ENCODE measurements at regions not wholly inside any gene's neighbourhood (a gene's known extent, or its start where the extent isn't known, plus 50 kb on each side); places are given as distances from the start of the nearest gene placed in this dataset.

- Mint-ChIP-seq H3K9me3 (no peaks in the 10 kb centered on the region), H3K27me3 (ENCODE audit: low read depth) (no peaks in the 10 kb centered on the region), H3K4me1 (ENCODE audit: low read depth) (no peaks in the 10 kb centered on the region), H3K36me3 (ENCODE audit: low read depth) (no peaks in the 10 kb centered on the region), H3K27ac (no peak overlapping the region), H3K4me3 (no peak overlapping the region)
Observed at GRCh38 chr18:73714466-73714865, 433.2 kb downstream of the FBXO15 start.

GRCh38 chr18:73711256-73711655 is 436.4 kb downstream of the FBXO15 start:
- Mint-ChIP-seq H3K27me3 (ENCODE audit: low read depth) (no peaks in the 10 kb centered on the region), H3K36me3 (ENCODE audit: low read depth) (no peaks in the 10 kb centered on the region), H3K4me1 (ENCODE audit: low read depth) (no peaks in the 10 kb centered on the region), H3K9me3 (no peaks in the 10 kb centered on the region), H3K4me3 (no peak overlapping the region), H3K27ac (no peak overlapping the region)

- H3K4me1 Mint-ChIP-seq (ENCODE audit: low read depth): no peaks in the 10 kb centered on the region
- H3K27ac Mint-ChIP-seq: no peak overlapping the region
- no peaks in the 10 kb centered on the region for H3K36me3 Mint-ChIP-seq (ENCODE audit: low read depth)
- H3K4me3 Mint-ChIP-seq: no peak overlapping the region
- H3K9me3 Mint-ChIP-seq: no peaks in the 10 kb centered on the region
- H3K27me3 Mint-ChIP-seq (ENCODE audit: low read depth): no peaks in the 10 kb centered on the region
Observed at GRCh38 chr18:73708591-73708990, 439.0 kb downstream of the FBXO15 start.

DNA sequence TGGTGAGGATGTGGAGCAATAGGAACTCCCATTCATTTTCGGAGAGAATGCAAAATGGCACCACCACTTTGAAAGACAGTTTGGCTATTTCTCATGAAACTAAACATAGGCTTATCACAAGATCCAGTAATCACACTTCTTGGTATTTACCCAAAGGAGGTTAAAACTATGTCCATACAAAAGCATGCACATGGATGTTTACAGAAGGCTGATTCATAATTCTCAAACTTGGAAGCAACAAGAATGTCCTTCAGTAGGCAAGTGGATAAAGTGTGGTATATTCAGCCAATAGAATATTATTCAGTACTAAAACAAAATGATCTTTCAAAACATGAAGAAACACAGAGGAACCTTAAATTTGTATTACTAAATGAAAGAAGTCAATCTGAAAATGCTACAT is 440.6 kb downstream of the FBXO15 start:
- H3K4me3 Mint-ChIP-seq: no peak overlapping the region

DNA sequence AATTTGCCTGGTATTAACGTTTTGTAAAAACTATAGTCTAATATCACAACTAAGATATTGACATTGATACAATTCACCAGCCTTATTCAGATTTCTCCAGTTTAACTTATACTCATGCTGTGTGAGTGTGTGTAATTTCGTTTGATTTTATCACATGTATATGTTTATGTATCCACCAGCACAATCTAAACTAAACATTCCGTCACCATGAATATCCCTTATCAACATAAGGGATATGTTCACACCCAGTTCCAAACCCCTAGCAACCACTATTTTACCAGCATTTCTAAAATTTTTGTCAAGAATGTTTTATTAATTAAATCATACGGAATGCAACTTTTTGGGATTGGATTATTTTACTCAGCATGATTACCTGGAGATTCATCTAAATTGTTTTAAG is 450.3 kb downstream of the FBXO15 start:
- Mint-ChIP-seq H3K9me3 (peaks cover 3% of the 10 kb centered on the region), H3K36me3 (ENCODE audit: low read depth) (no peaks in the 10 kb centered on the region), H3K4me3 (no peak overlapping the region), H3K27ac (no peak overlapping the region), H3K27me3 (ENCODE audit: low read depth) (no peaks in the 10 kb centered on the region), H3K4me1 (ENCODE audit: low read depth) (no peaks in the 10 kb centered on the region)

More for the DNA sequence above, 440.6 kb downstream of the FBXO15 start:
- Mint-ChIP-seq H3K9me3 (no peaks in the 10 kb centered on the region), H3K27me3 (ENCODE audit: low read depth) (no peaks in the 10 kb centered on the region), H3K36me3 (ENCODE audit: low read depth) (no peaks in the 10 kb centered on the region), H3K27ac (no peak overlapping the region), H3K4me1 (ENCODE audit: low read depth) (no peaks in the 10 kb centered on the region)

DNA sequence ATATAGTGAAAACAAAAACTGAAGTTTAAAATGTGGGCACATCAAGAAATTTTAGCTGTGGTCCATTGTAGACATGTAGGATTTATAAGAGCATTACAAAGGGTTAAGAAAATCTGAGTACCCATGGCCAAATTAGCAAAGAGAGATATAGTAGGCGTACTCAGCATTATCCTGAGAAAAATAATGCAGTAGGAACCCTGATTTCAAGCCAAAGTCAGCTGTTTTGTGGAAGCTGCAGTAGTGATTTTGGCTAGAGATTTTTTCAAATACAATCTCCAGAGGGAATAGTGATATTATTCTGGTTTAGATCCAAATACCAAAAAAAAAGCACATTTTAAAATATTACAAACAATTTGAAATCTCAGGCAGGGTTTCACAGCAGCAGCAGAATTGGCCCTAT is 450.9 kb downstream of the FBXO15 start:
- no peaks in the 10 kb centered on the region for H3K27me3 Mint-ChIP-seq (ENCODE audit: low read depth)
- H3K36me3 Mint-ChIP-seq (ENCODE audit: low read depth): no peaks in the 10 kb centered on the region
- no peak overlapping the region for H3K27ac Mint-ChIP-seq
- no peak overlapping the region for H3K4me3 Mint-ChIP-seq
- peaks cover 3% of the 10 kb centered on the region for H3K9me3 Mint-ChIP-seq
- H3K4me1 Mint-ChIP-seq (ENCODE audit: low read depth): no peaks in the 10 kb centered on the region

DNA sequence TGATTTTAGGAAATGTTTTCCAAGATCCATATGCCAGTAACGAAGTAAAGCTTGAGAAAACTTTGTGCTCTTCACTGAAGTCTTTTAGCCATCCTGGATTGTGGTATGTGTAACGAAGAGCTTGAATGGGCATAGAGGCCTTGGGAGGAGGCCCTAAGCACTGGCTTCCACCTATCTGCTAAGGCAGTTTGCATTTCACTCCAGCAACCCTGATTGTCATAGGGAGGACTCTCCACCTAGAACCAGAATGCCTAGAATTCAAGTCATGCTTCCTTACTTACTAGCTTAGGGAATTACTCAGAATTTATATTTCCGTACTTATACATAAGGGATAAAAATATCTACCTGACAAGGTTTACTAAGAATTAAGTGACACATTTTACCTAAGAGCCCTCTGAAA is 451.5 kb downstream of the FBXO15 start:
- H3K27ac Mint-ChIP-seq: no peak overlapping the region
- H3K27me3 Mint-ChIP-seq (ENCODE audit: low read depth): no peaks in the 10 kb centered on the region
- no peak overlapping the region for H3K4me3 Mint-ChIP-seq
- peaks cover 3% of the 10 kb centered on the region for H3K9me3 Mint-ChIP-seq
- no peaks in the 10 kb centered on the region for H3K4me1 Mint-ChIP-seq (ENCODE audit: low read depth)
- H3K36me3 Mint-ChIP-seq (ENCODE audit: low read depth): no peaks in the 10 kb centered on the region

DNA sequence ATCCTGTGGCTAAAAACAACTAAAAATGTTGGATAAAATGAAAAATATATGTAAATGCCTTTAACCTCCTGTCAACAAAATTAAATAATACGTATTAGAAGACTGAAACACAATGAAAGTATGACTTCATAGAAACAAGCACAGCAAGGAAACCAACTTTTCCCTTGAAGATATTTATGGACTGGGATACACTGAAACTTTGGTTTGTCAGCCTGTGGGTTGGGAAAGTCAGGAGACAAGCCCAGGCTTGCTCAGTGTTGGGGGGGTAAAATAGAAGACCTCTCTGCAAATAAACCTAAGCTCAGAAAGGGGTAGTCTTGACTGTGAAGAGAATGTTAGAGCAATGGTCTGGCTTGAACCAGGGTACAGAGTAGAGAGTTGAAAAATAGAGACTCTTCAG is 454.5 kb downstream of the FBXO15 start:
- no peaks in the 10 kb centered on the region for H3K27me3 Mint-ChIP-seq (ENCODE audit: low read depth)
- no peak overlapping the region for H3K27ac Mint-ChIP-seq
- no peak overlapping the region for H3K4me3 Mint-ChIP-seq
- peaks cover 3% of the 10 kb centered on the region for H3K9me3 Mint-ChIP-seq
- no peaks in the 10 kb centered on the region for H3K36me3 Mint-ChIP-seq (ENCODE audit: low read depth)
- H3K4me1 Mint-ChIP-seq (ENCODE audit: low read depth): no peaks in the 10 kb centered on the region

DNA sequence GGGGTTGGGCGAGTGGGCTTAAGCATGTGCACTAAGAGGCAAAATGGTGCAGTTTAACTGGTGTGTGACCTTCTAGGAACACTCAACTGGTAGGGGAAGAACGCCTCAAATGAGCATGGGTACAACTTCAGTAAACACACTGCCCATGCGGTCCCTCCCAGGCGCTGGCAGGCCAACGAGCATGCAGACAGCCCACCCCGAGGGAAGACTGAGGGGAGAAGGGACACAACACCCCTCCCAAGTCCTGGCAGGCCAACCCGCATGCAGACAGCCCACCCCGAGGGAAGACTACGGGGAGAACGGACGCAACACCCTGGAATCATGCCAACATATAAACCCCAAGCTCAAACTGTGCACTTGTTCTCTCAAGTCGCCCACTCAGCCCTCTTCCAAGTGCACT is 456.0 kb downstream of the FBXO15 start:
- Mint-ChIP-seq H3K27ac (no peak overlapping the region), H3K4me1 (ENCODE audit: low read depth) (no peaks in the 10 kb centered on the region), H3K9me3 (peaks cover 3% of the 10 kb centered on the region), H3K27me3 (ENCODE audit: low read depth) (no peaks in the 10 kb centered on the region), H3K4me3 (no peak overlapping the region), H3K36me3 (ENCODE audit: low read depth) (no peaks in the 10 kb centered on the region)

- H3K4me1 Mint-ChIP-seq (ENCODE audit: low read depth): no peaks in the 10 kb centered on the region
- H3K27ac Mint-ChIP-seq: no peak overlapping the region
- no peak overlapping the region for H3K4me3 Mint-ChIP-seq
- H3K27me3 Mint-ChIP-seq (ENCODE audit: low read depth): no peaks in the 10 kb centered on the region
- H3K9me3 Mint-ChIP-seq: peaks cover 3% of the 10 kb centered on the region
- H3K36me3 Mint-ChIP-seq (ENCODE audit: low read depth): no peaks in the 10 kb centered on the region
Observed at GRCh38 chr18:73691118-73691517, 456.5 kb downstream of the FBXO15 start.

DNA sequence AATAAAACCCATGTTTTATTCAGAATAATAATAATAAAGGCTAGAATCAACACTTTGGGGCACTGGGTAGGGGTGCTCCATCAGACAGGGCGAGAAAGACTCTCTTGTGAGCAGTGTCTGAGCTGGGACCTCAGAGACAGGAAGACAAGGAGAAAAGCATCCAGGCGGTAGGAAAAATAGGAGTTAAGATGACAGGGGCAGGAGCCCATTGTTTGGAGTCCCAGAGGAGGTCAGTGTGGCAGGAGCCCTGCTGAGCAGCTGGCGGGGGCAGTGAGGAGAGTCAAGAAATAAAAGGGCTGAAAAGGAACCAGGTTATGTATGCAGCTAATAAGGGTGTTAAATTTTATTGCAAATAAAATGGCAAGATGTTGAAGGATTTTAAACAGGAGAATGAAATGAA is 457.4 kb downstream of the FBXO15 start:
- peaks cover 3% of the 10 kb centered on the region for H3K9me3 Mint-ChIP-seq
- H3K4me3 Mint-ChIP-seq: no peak overlapping the region
- H3K4me1 Mint-ChIP-seq (ENCODE audit: low read depth): no peaks in the 10 kb centered on the region
- H3K36me3 Mint-ChIP-seq (ENCODE audit: low read depth): no peaks in the 10 kb centered on the region
- H3K27ac Mint-ChIP-seq: no peak overlapping the region
- no peaks in the 10 kb centered on the region for H3K27me3 Mint-ChIP-seq (ENCODE audit: low read depth)

- H3K9me3 Mint-ChIP-seq: peaks cover 3% of the 10 kb centered on the region
- no peak overlapping the region for H3K27ac Mint-ChIP-seq
- H3K4me3 Mint-ChIP-seq: no peak overlapping the region
- H3K4me1 Mint-ChIP-seq (ENCODE audit: low read depth): no peaks in the 10 kb centered on the region
- no peaks in the 10 kb centered on the region for H3K36me3 Mint-ChIP-seq (ENCODE audit: low read depth)
- H3K27me3 Mint-ChIP-seq (ENCODE audit: low read depth): no peaks in the 10 kb centered on the region
Observed at GRCh38 chr18:73688851-73689711, 458.6 kb downstream of the FBXO15 start.

DNA sequence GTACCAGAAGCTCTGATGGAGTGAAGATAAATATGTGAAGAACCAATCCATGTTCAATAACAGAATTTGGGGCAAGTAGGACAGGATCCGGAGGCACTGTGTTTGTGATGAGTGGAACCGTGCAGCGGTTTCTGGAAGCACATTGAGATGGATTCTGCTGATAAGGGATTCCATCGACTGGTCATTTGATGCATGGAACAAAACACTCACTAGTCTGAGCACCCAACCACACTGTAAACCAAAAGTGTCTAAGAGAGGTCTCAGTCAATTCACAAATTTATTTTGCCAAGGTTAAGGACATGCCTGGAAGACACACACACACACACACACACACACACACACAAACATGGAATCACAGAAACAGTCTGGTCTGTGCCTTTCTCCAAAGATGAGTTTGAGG is 459.5 kb downstream of the FBXO15 start:
- H3K4me3 Mint-ChIP-seq: no peak overlapping the region
- H3K9me3 Mint-ChIP-seq: peaks cover 2% of the 10 kb centered on the region
- H3K27me3 Mint-ChIP-seq (ENCODE audit: low read depth): no peaks in the 10 kb centered on the region

GRCh38 chr18:73684647-73685046 is 463.0 kb downstream of the FBXO15 start:
- Mint-ChIP-seq H3K27ac (no peak overlapping the region), H3K36me3 (ENCODE audit: low read depth) (no peaks in the 10 kb centered on the region), H3K9me3 (no peaks in the 10 kb centered on the region), H3K4me3 (no peak overlapping the region), H3K27me3 (ENCODE audit: low read depth) (no peaks in the 10 kb centered on the region), H3K4me1 (ENCODE audit: low read depth) (peaks cover 1% of the 10 kb centered on the region)

More for the DNA sequence above, 459.5 kb downstream of the FBXO15 start:
- H3K4me1 Mint-ChIP-seq (ENCODE audit: low read depth): no peaks in the 10 kb centered on the region
- no peak overlapping the region for H3K27ac Mint-ChIP-seq
- H3K36me3 Mint-ChIP-seq (ENCODE audit: low read depth): no peaks in the 10 kb centered on the region

DNA sequence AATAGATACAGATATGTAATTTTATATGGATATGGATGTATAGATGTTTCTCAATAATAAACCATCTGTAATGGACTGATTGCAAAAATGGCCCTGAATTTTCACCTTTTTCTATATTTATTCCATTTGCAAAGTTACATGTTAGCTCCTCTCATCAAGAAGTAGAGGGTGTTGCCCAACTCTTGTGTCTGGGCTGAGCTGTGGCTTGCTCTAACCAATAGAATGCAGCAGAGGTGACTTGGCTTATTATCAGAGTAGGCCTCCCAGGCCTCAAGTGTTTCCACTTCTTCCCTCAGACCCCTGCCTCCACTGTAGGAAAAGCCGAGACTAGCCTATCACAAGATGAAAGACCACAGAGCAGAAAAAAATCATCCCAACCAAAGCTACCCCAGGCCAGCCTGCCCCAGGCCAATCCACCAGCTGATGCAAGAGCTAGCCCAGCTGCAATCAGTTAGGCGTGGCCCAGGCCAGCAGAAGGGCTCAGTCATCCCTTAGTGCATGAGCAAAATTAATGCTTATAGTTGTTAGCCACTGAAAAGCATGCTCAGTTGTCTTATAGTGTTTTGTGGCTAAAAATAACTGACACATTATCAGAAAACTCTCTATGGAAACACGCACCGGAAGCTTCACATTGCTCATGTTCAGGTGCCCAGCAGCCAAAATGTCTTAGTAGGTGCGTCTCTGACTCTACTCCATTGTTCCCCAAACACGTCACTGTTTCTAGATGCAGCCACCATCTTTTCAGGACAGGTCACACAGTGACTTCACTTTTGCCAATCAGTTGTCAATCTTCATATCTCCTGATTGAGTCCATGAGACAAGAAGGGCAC is 464.0 kb downstream of the FBXO15 start:
- Mint-ChIP-seq H3K4me3 (no peak overlapping the region), H3K27me3 (ENCODE audit: low read depth) (no peaks in the 10 kb centered on the region), H3K36me3 (ENCODE audit: low read depth) (no peaks in the 10 kb centered on the region), H3K4me1 (ENCODE audit: low read depth) (peaks cover 1% of the 10 kb centered on the region), H3K9me3 (no peaks in the 10 kb centered on the region), H3K27ac (no peak overlapping the region)

All from T-helper 1 cell treated with Interleukin-12 subunit alpha and Interleukin-12 subunit beta and Interleukin-4 antibody, amounts not matched to agents 30 μg/mL and 1 μg/mL, for 36 hours (primary cell).